Mucosa of rectum (tissue), 2 donors: ENCODE measurements at regions not wholly inside any gene's neighbourhood (a gene's known extent, or its start where the extent isn't known, plus 50 kb on each side); places are given as distances from the start of the nearest gene placed in this dataset.

Experiments used
- H3K27ac ChIP-seq, 2 donors: one replicate each; pipeline ENCODE4 v1.7.0; 2013; ENCODE audit warnings: inconsistent platforms in 2 of 2, low read depth in 2 of 2, low read length in 2 of 2
- H3K27me3 ChIP-seq, 2 donors: one replicate each; pipeline ENCODE4 v1.7.0; 2013; ENCODE audit warnings: low read length in 2 of 2; ENCODE audit not compliant: control insufficient read depth in 2 of 2, insufficient read depth in 2 of 2
- H3K36me3 ChIP-seq, 2 donors: one replicate each; pipeline ENCODE4 v1.7.0; 2013; ENCODE audit warnings: low read length in 2 of 2; ENCODE audit not compliant: control insufficient read depth in 2 of 2, insufficient read depth in 2 of 2
- H3K4me1 ChIP-seq, 2 donors: one replicate each; pipeline ENCODE4 v1.7.0; 2013; ENCODE audit warnings: low read length in 2 of 2, mild to moderate bottlenecking in 1 of 2; ENCODE audit not compliant: control insufficient read depth in 2 of 2, insufficient read depth in 2 of 2
- H3K4me3 ChIP-seq, 2 donors: one replicate each; pipeline ENCODE4 v1.7.0; 2013; ENCODE audit warnings: low read length in 2 of 2
- H3K9ac ChIP-seq, 2 donors: one replicate each; pipeline ENCODE4 v1.7.0; 2013; ENCODE audit warnings: low read length in 2 of 2, low read depth in 1 of 2, mild to moderate bottlenecking in 1 of 2
- H3K9me3 ChIP-seq, 2 donors: one replicate each; pipeline ENCODE4 v1.7.0; 2013; ENCODE audit warnings: low read length in 2 of 2; ENCODE audit not compliant: control insufficient read depth in 2 of 2
- donor health status: healthy.
- donor health status: Normal muscosa, but diverticular disease.

DNA sequence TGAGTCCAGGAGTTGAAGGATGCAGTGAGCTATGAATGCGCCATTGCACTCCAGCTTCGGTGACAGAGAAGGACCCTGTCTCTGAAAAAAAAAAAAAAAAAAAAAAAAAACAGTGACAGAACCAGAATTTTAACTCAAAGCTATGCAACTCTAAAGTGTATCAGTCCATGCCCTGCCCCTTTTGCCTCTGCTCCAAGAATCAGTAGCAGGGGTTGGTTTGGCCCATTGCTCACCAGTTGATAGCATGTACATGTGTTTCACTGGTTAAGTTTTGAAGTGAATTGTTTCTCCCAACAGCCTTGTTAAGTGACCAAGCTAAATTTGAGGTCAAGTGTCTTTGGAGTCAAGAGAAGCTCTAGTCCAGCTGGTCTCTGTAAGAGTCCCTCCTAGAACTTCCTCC is 245.9 kb downstream of the PLPP3 start:
- no peaks in the 10 kb centered on the region for H3K4me1 ChIP-seq
- H3K4me3 ChIP-seq: no peak overlapping the region
- no peak overlapping the region for H3K27ac ChIP-seq
- no peaks in the 10 kb centered on the region for H3K27me3 ChIP-seq
- no peak overlapping the region for H3K9ac ChIP-seq
- H3K36me3 ChIP-seq: no peaks in the 10 kb centered on the region
- H3K9me3 ChIP-seq: no peaks in the 10 kb centered on the region

DNA sequence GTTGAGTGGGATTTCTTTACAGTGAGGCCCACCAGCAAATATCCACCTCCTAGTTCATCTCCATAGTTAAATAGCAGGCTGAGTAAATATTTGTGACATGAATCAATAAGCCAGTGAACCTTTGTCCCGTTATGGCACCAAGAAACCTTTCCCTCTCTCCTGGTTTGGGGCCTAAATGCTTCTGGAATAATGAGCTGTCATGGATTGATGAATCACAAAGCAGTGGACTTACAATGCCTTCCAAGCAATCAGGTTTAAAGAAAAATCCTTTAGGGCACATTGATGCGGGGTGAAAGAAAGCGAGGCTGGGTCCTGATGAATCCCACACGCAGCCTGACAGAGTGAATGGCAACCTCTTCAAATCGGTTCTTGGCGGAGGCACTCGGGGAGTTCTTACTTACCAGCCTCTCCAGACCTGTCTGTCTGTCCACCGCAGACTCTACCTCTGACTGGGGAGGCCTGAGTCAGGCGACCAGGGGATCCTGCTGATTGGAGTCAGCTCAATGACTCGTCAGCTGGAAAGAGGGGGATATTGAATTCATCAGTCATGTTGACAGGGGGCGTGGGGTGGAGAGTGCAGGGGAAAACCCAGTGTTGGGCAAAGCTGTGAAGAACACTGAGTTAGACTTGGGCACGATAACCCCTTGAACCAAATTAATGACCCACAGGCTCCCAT is 247.3 kb downstream of the PLPP3 start:
- Histone ChIP-seq H3K36me3 (no peaks in the 10 kb centered on the region), H3K27me3 (no peaks in the 10 kb centered on the region), H3K4me3 (no peak overlapping the region), H3K9me3 (no peaks in the 10 kb centered on the region), H3K9ac (no peak overlapping the region), H3K4me1 (no peaks in the 10 kb centered on the region), H3K27ac (no peak overlapping the region)

DNA sequence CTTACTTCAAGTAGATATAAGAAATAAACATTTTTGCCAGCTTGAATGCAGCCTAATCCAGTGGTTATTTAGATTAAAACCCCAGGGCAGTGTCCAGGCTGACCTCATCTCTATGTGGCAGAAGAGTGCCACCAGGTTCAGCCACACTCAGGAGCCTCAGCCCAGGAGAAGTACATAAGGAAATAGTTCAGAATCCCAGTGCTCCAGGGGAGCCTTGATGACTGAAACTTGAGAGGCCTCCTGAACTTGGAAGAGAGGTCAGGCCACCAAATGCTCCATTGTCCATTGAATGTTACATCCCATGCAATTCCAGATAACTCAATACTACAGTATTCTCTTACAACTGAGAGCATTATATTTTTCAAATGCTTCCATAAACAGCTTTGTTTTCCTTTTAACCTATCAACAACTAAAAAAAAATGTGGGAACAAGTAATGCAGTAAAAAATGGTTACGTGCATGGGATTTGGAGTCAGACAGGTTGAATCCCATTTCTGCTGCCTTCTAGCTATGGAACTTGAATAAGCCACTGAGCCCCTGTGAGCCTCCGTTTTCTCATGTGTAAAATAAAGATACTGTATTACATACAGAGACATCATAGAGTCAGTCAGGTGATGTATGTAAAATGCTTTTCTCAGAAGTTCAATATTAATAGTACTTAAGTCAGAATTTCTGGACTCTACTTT is 248.0 kb downstream of the PLPP3 start:
- H3K4me1 ChIP-seq: no peaks in the 10 kb centered on the region
- H3K27ac ChIP-seq: no peak overlapping the region
- no peaks in the 10 kb centered on the region for H3K9me3 ChIP-seq
- H3K36me3 ChIP-seq: no peaks in the 10 kb centered on the region
- H3K9ac ChIP-seq: no peak overlapping the region
- H3K27me3 ChIP-seq: no peaks in the 10 kb centered on the region
- H3K4me3 ChIP-seq: no peak overlapping the region

DNA sequence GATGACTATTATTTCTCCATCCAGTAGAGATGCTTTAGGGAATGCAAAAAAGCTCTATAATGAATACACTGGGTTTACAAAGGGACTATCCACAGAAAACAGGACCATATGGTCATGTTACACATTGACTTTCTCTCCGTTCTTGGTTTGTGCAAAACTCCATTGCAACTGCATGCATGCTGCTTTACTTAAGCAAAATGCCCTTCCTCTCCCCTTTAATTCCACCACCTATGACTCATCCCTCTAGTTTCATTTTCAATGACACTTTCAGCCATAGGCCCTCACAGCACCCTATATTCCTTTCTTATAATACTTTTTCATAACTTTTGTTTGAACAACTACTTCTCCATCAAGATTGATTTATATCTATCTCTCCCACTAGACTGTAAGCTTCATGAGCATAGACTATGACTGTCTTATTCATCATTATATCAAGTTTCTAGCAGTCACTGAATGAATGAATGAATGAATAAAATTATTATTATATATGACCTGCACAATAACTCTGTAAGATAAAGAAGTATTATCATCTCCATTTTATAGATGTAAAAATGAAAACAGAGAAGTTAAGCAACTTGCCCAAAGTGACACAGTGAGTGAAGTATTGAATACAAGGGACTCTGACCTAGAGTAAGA is 248.9 kb downstream of the PLPP3 start:
- H3K27ac ChIP-seq: no peak overlapping the region
- H3K9ac ChIP-seq: no peak overlapping the region
- H3K4me3 ChIP-seq: no peak overlapping the region

DNA sequence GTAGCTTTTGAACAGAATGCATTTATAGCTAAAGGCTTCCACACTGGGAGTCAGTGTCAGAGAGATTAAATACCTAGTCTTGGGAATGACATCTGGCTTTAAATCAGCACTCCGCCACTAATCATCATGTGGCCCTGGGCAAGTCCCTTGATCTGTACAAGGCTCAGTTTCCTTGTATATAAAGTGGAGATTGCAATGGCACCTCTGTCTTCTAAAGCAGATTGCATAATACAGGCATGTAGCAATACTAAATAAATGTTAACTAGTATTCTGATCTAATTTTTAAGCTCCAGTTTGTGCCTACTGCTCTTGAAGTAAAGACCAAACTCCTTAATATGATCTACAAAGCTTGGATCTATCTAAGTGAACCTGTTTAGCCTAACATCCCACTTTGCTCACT is 249.4 kb downstream of the PLPP3 start:
- Histone ChIP-seq H3K9ac (no peak overlapping the region), H3K4me1 (no peaks in the 10 kb centered on the region), H3K4me3 (no peak overlapping the region), H3K27me3 (no peaks in the 10 kb centered on the region), H3K27ac (no peak overlapping the region), H3K36me3 (no peaks in the 10 kb centered on the region), H3K9me3 (no peaks in the 10 kb centered on the region)

More for the DNA sequence above, 248.9 kb downstream of the PLPP3 start:
- no peaks in the 10 kb centered on the region for H3K4me1 ChIP-seq
- H3K27me3 ChIP-seq: no peaks in the 10 kb centered on the region
- no peaks in the 10 kb centered on the region for H3K36me3 ChIP-seq
- no peaks in the 10 kb centered on the region for H3K9me3 ChIP-seq

DNA sequence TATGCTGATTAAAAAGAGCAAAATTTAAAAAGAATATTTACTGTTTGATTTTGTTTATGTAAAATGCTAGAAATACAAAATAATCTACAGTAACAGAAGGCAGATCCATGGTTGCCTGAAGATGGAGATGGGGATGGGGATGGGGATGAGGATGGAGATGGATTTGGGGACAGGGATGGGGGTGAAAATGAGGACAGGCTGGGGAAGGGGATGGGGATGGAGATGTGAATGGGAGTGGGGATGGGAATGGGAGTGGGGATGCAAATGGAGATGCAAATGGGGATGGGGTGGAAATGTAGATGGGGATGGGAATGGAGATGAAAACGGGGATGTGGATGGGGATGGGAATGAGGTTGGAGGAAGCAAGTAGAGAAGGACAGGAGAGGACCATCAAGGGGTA is 252.2 kb downstream of the PLPP3 start:
- no peak overlapping the region for H3K27ac ChIP-seq
- H3K9ac ChIP-seq: no peak overlapping the region
- no peaks in the 10 kb centered on the region for H3K4me1 ChIP-seq
- no peaks in the 10 kb centered on the region for H3K36me3 ChIP-seq
- no peaks in the 10 kb centered on the region for H3K27me3 ChIP-seq
- H3K4me3 ChIP-seq: no peak overlapping the region
- no peaks in the 10 kb centered on the region for H3K9me3 ChIP-seq

DNA sequence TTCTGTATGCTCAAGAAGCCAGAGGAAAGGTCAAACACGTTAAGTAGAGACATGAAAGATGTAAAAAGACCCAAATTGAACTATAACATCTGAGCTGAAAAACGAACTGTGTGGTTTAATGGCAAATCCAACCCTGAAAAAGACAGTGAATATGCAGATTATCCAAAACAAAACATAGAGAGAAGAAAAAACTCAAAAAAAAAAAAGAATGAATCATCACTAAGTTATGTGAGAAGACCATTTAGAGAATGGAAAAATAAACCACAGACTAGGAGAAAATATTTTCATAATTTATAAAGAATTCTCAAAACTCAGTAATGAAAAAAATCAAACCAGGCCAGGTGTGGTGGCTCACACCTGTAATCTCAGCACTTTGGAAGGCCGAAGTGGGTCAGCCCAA is 253.3 kb downstream of the PLPP3 start:
- H3K4me1 ChIP-seq: no peaks in the 10 kb centered on the region
- no peaks in the 10 kb centered on the region for H3K36me3 ChIP-seq
- H3K27me3 ChIP-seq: no peaks in the 10 kb centered on the region
- no peak overlapping the region for H3K27ac ChIP-seq
- H3K4me3 ChIP-seq: no peak overlapping the region
- H3K9me3 ChIP-seq: no peaks in the 10 kb centered on the region
- no peak overlapping the region for H3K9ac ChIP-seq

DNA sequence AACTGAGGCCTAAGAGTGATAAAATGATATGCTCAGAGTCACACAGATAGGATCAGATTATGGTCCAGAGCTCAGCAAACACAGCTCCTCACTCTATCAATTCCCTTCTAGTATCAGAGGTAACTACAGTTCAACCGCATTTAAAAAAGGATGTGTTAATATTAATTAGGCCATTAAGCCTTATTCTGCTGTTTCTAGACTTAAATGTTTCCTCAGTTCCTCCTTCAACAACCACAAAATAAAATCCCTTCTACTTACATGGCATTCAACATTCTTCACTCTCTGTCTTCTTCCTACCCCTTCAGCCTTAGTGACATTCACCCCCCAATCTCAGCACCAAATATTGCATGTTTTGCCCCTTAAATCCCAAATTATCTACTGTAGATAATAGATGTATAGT is 254.9 kb downstream of the PLPP3 start:
- H3K9ac ChIP-seq: no peak overlapping the region
- no peaks in the 10 kb centered on the region for H3K4me1 ChIP-seq
- H3K27me3 ChIP-seq: no peaks in the 10 kb centered on the region
- H3K9me3 ChIP-seq: no peaks in the 10 kb centered on the region
- H3K4me3 ChIP-seq: no peak overlapping the region
- H3K27ac ChIP-seq: no peak overlapping the region
- H3K36me3 ChIP-seq: no peaks in the 10 kb centered on the region

DNA sequence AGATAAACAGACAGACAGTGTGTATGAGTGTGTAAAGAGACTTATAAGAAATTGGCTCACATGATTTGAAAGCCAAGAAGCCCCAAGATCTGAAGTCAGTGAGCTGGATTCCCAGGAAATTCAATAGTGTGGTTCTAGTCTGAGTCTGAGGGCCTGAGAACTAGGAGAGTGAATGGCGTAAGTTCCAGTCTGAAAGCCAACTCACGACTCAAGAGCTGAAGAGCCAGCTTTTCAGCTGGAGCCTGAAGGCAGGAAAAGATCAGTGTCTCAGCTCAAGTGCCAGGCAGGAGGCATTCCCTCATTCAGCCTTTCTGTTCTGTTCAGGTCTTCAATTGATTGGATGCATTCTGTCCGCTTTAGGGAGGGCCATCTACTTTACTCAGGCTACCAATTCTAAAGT is 257.2 kb downstream of the PLPP3 start:
- no peak overlapping the region for H3K9ac ChIP-seq
- no peaks in the 10 kb centered on the region for H3K27me3 ChIP-seq
- no peak overlapping the region for H3K27ac ChIP-seq

DNA sequence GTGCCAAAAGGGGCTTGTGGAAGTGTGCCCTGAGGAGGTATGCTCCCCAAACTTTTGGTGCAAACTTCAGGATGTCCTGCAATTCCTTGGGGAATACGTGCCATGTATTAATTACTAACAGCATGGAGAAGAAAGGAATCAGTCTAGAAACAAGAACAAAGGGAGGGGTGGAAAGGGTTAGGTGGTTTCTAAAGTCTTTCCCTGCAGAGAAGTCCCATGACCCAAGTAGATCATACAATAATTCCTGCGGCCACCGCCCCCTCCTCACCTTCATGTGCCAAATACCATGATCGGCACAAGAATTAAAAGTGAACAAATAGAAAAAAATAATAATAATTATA is 258.2 kb downstream of the PLPP3 start:
- Histone ChIP-seq H3K4me3 (no peak overlapping the region), H3K9me3 (no peaks in the 10 kb centered on the region), H3K36me3 (no peaks in the 10 kb centered on the region), H3K9ac (no peak overlapping the region), H3K27ac (no peak overlapping the region), H3K27me3 (no peaks in the 10 kb centered on the region), H3K4me1 (no peaks in the 10 kb centered on the region)

More for the DNA sequence above, 257.2 kb downstream of the PLPP3 start:
- no peaks in the 10 kb centered on the region for H3K36me3 ChIP-seq
- no peaks in the 10 kb centered on the region for H3K4me1 ChIP-seq
- no peaks in the 10 kb centered on the region for H3K9me3 ChIP-seq
- no peak overlapping the region for H3K4me3 ChIP-seq
